Stomach (tissue), 4 donors: ENCODE measurements at regions not wholly inside any gene's neighbourhood (a gene's known extent, or its start where the extent isn't known, plus 50 kb on each side); places are given as distances from the start of the nearest gene placed in this dataset.

Source experiments
- EP300 ChIP-seq: sonication (generic); formaldehyde crosslinking; IDR thresholded peaks from one replicate; pipeline ENCODE4 v1.6.1; 2017; ENCODE audit warnings: antibody characterized with exemption
- POLR2A ChIP-seq, 4 donors: fragments of 450-650 bp; IDR thresholded peaks; one replicate each; pipeline ENCODE4 v1.6.1; 2016; ENCODE audit warnings: antibody characterized with exemption in 4 of 4, control low read depth in 2 of 4, mild to moderate bottlenecking in 1 of 4, moderate library complexity in 1 of 4
- POLR2AphosphoS5 ChIP-seq, 3 donors: sonication (generic); formaldehyde crosslinking; IDR thresholded peaks; one replicate each; pipeline ENCODE4 v1.6.1; 2016; ENCODE audit warnings: antibody characterized with exemption in 3 of 3
- TF ChIP-seq, protein P1 (sequence below), 7 experiments: fragments of 450-650 bp in 4 of 7; fragments of 200-600 bp in 3 of 7; sonication (generic) in 3 of 7; IDR thresholded peaks; one replicate each; pipeline ENCODE4 v1.5.1; 2016 to 2019; ENCODE audit warnings: antibody characterized with exemption in 7 of 7, control low read depth in 2 of 7, mild to moderate bottlenecking in 1 of 7

DNA sequence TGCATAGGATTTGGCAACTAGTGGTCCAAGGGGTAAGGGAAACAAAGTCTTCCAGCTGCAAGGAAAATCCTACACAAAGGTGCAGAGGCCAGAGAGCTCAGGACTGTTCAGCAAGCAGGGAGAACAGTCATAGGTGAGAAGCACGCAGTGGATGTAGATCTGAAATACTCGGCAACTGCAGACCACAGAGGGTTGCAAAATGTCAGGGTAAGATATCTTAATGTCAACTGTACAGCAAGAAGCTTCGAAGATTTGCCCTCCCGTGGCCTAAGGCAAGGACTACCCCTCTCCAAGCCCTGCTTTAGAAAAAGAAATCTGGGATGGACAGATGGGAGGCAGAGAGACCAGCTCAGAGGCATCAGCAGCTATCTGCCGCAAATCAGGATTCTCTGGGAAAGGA, 153.4 kb upstream of the IRF2BP2 start:
- no peak for TF ChIP-seq POLR2A (IDR thresholded peaks at IDR 0.05)
- TF ChIP-seq, protein P1, sequence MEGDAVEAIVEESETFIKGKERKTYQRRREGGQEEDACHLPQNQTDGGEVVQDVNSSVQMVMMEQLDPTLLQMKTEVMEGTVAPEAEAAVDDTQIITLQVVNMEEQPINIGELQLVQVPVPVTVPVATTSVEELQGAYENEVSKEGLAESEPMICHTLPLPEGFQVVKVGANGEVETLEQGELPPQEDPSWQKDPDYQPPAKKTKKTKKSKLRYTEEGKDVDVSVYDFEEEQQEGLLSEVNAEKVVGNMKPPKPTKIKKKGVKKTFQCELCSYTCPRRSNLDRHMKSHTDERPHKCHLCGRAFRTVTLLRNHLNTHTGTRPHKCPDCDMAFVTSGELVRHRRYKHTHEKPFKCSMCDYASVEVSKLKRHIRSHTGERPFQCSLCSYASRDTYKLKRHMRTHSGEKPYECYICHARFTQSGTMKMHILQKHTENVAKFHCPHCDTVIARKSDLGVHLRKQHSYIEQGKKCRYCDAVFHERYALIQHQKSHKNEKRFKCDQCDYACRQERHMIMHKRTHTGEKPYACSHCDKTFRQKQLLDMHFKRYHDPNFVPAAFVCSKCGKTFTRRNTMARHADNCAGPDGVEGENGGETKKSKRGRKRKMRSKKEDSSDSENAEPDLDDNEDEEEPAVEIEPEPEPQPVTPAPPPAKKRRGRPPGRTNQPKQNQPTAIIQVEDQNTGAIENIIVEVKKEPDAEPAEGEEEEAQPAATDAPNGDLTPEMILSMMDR (IDR thresholded peaks at IDR 0.05), result no peak
- TF ChIP-seq POLR2AphosphoS5 (IDR thresholded peaks at IDR 0.05), result no peak
- TF ChIP-seq EP300, result no peak
